Endodermal cell (in vitro differentiated cells): ENCODE measurements at regions not wholly inside any gene's neighbourhood (a gene's known extent, or its start where the extent isn't known, plus 50 kb on each side); places are given as distances from the start of the nearest gene placed in this dataset.
"Not testable (repeated sequence)": the region's sequence is repeated elsewhere in the genome, so short reads cannot be mapped to it uniquely, and the experiment has no call there.

ENCODE experiments used
- DNase-seq: peaks from one replicate; pipeline ENCODE4 v3.0.0-alpha.2; 2017
- H3K27ac ChIP-seq: 2 replicates; pipeline ENCODE4 v1.5.1; 2013; ENCODE audit warnings: mild to moderate bottlenecking, low read depth, low read length, moderate library complexity
- H3K27me3 ChIP-seq: 2 replicates; pipeline ENCODE4 v1.6.1; 2013; ENCODE audit warnings: mild to moderate bottlenecking, low read length, moderate library complexity; ENCODE audit not compliant: insufficient read depth, control insufficient read depth, poor library complexity, severe bottlenecking
- H3K36me3 ChIP-seq: 2 replicates; pipeline ENCODE4 v1.7.0; 2013; ENCODE audit warnings: mild to moderate bottlenecking, low read length, moderate library complexity; ENCODE audit not compliant: control insufficient read depth, insufficient read depth
- H3K4me1 ChIP-seq: one replicate; pipeline ENCODE4 v1.7.0; 2013; ENCODE audit warnings: low read length; ENCODE audit not compliant: control insufficient read depth, insufficient read depth
- H3K4me3 ChIP-seq: 2 replicates; pipeline ENCODE4 v1.5.1; 2013; ENCODE audit warnings: mild to moderate bottlenecking, low read length, moderate library complexity
- H3K9ac ChIP-seq: 2 replicates; pipeline ENCODE4 v1.6.1; 2013; ENCODE audit warnings: mild to moderate bottlenecking, low read length, moderate library complexity; ENCODE audit not compliant: poor library complexity, severe bottlenecking; ENCODE audit errors: extremely low read depth
- H3K9me3 ChIP-seq: 2 replicates; pipeline ENCODE4 v1.6.1; 2013; ENCODE audit warnings: mild to moderate bottlenecking, low read length, moderate library complexity; ENCODE audit not compliant: control insufficient read depth
- H3K27ac Mint-ChIP-seq: 2 replicates; pipeline ENCODE4 v1.8.0; 2020; ENCODE audit warnings: mixed read lengths
- H3K27me3 Mint-ChIP-seq: 2 replicates; pipeline ENCODE4 v1.8.0; 2021; ENCODE audit warnings: mild to moderate bottlenecking, mixed read lengths; ENCODE audit not compliant: insufficient read depth
- H3K36me3 Mint-ChIP-seq: 2 replicates; pipeline ENCODE4 v1.8.0; 2020; ENCODE audit warnings: low read depth, mixed read lengths
- H3K4me1 Mint-ChIP-seq: 2 replicates; pipeline ENCODE4 v1.8.0; 2020; ENCODE audit warnings: mixed read lengths
- H3K4me3 Mint-ChIP-seq: 2 replicates; pipeline ENCODE4 v1.8.0; 2020; ENCODE audit warnings: mild to moderate bottlenecking, moderate library complexity, mixed read lengths
- H3K9me3 Mint-ChIP-seq: 2 replicates; pipeline ENCODE4 v1.8.0; 2020; ENCODE audit warnings: mild to moderate bottlenecking, mixed read lengths
- WGBS, 2 experiments: methylation state at CpG; one replicate each; pipeline versions ENCODE4 v1.1.5 to v1.1.7; 2013; ENCODE audit warnings: missing lambda C conversion rate in 2 of 2, mixed read lengths in 1 of 2; ENCODE audit not compliant: insufficient coverage in 1 of 2, insufficient read length in 1 of 2; 5-methylcytosine and 5-hydroxymethylcytosine counted together
- TF ChIP-seq, protein P1 (sequence below): fragments of 200-600 bp; sonication (generic); conservative IDR thresholded peaks from 2 replicates; pipeline ENCODE4 v1.5.0; 2021; ENCODE audit warnings: antibody characterized with exemption, mild to moderate bottlenecking

DNA sequence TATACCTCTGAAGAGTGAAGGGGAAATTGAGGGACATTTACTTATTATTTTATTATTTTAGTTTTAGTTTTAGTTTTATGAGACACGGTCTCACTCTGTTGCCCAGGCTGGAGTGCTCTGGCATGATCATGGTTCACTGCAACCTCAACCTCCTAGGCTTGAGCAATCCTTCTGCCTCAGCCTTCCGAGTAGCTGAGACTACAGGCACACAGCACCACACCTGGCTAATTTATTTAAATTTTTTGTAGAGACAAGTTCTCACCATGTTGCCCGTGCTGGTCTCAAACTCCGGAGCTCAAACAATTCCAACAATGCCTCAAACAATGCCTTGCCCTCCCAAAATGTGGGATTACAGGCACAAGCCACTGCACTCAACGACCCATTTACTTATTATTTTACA, 68.4 kb upstream of the BMP2K start:
- Histone ChIP-seq H3K36me3 (no peaks in the 10 kb centered on the region), H3K9me3 (peaks cover 32% of the 10 kb centered on the region), H3K4me1 (no peaks in the 10 kb centered on the region), H3K27me3 (no peaks in the 10 kb centered on the region), H3K27ac (no peak overlapping the region), H3K9ac (no peak overlapping the region), H3K4me3 (no peak overlapping the region)
- Mint-ChIP-seq H3K27ac (no peak overlapping the region), H3K4me1 (peaks cover 26% of the 10 kb centered on the region), H3K9me3 (peaks cover 20% of the 10 kb centered on the region), H3K27me3 (no peaks in the 10 kb centered on the region), H3K4me3 (no peak overlapping the region), H3K36me3 (no peaks in the 10 kb centered on the region)
- WGBS, 2 experiments = 73 to 85% methylated on average over 3 to 5 of the region's 5 CpGs
- TF ChIP-seq, protein P1, sequence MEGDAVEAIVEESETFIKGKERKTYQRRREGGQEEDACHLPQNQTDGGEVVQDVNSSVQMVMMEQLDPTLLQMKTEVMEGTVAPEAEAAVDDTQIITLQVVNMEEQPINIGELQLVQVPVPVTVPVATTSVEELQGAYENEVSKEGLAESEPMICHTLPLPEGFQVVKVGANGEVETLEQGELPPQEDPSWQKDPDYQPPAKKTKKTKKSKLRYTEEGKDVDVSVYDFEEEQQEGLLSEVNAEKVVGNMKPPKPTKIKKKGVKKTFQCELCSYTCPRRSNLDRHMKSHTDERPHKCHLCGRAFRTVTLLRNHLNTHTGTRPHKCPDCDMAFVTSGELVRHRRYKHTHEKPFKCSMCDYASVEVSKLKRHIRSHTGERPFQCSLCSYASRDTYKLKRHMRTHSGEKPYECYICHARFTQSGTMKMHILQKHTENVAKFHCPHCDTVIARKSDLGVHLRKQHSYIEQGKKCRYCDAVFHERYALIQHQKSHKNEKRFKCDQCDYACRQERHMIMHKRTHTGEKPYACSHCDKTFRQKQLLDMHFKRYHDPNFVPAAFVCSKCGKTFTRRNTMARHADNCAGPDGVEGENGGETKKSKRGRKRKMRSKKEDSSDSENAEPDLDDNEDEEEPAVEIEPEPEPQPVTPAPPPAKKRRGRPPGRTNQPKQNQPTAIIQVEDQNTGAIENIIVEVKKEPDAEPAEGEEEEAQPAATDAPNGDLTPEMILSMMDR = no peak
- DNase-seq = peak; percentile 55

DNA sequence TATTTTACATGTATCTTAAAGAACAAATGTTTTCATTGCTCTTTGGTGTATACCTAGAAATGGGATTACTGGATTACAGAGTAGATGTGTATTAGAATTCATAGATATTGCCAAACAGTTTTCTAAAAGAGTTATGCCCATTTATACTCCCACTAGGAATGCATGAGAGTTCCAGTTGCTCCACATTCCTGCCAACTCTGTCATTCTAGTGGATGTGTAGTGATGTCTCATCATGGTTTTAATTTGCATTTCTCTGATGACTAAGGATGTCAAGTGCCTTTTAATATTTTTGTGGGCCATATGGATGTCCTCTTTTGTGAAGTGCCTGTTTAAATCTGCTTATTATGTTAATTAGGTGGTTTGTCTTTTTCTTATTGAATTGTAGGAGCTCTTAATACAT, 65.6 kb upstream of the BMP2K start:
- no peaks in the 10 kb centered on the region for H3K36me3 ChIP-seq
- TF ChIP-seq, protein P1 = no peak

DNA sequence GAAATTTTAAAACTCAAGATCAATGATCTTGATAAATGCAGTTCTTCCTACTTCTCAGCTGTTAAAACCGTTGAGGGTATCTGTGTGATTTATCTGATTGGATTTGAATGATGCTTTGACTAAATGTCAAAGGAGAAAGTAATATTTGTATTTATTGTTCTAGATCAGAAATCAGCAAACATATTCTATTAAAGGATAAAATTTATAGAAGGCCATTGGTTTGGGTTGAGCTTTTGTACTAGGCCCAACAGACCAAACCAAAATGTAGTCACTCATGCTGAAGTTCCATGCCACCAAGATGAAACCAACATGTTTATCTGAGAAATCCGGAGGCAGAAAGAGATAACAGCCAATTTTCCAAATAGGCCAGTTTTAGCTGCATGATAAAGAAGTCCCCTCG, 64.5 kb upstream of the BMP2K start:
- Histone ChIP-seq H3K4me3 (no peak overlapping the region), H3K4me1 (no peaks in the 10 kb centered on the region), H3K36me3 (no peaks in the 10 kb centered on the region), H3K27me3 (no peaks in the 10 kb centered on the region), H3K9me3 (peaks cover 18% of the 10 kb centered on the region), H3K27ac (no peak overlapping the region), H3K9ac (no peak overlapping the region)
- 84 to 90% methylated on average over 3 of the region's 3 CpGs for WGBS, 2 experiments
- Mint-ChIP-seq H3K27ac (no peak overlapping the region), H3K27me3 (peaks cover 4% of the 10 kb centered on the region), H3K9me3 (peaks cover 9% of the 10 kb centered on the region), H3K36me3 (no peaks in the 10 kb centered on the region), H3K4me3 (no peak overlapping the region), H3K4me1 (peaks cover 32% of the 10 kb centered on the region)
- TF ChIP-seq, protein P1 = no peak
- no peak for DNase-seq

More for the DNA sequence above, 65.6 kb upstream of the BMP2K start:
- Histone ChIP-seq H3K27ac (no peak overlapping the region), H3K4me1 (no peaks in the 10 kb centered on the region), H3K4me3 (no peak overlapping the region), H3K27me3 (no peaks in the 10 kb centered on the region), H3K9me3 (peaks cover 18% of the 10 kb centered on the region), H3K9ac (no peak overlapping the region)
- DNase-seq = no peak
- Mint-ChIP-seq H3K27me3 (peaks cover 4% of the 10 kb centered on the region), H3K4me3 (no peak overlapping the region), H3K9me3 (peaks cover 9% of the 10 kb centered on the region), H3K36me3 (no peaks in the 10 kb centered on the region), H3K4me1 (peaks cover 35% of the 10 kb centered on the region), H3K27ac (no peak overlapping the region)

DNA sequence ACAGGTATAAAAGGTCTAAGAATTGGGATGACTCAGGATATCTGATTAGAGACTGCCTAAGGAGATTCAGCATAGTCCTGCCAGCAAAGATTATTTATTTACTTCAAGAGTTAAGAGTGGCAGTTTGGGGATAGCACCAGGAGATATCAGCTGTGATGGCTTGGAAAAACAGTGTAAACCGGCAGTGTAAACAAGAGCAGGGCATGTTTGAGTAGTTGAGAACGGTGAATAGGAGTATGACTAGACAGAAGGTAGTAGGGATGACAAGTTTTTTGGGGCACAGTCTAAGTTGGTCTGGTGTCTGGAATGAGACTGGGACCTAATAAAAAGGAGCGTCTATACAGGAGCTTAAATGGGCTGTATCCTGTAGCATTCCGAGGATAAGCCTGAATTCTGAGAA, 61.6 kb upstream of the BMP2K start:
- H3K4me1 Mint-ChIP-seq = peaks cover 34% of the 10 kb centered on the region
- not testable (repeated sequence) for H3K4me3 ChIP-seq, H3K9ac ChIP-seq, DNase-seq, H3K4me1 ChIP-seq, H3K36me3 ChIP-seq, H3K36me3 Mint-ChIP-seq, H3K27me3 ChIP-seq, H3K27me3 Mint-ChIP-seq, H3K27ac ChIP-seq
- peak overlapping the region; percentile 21 for H3K4me3 Mint-ChIP-seq
- peaks cover 23% of the 10 kb centered on the region for H3K9me3 ChIP-seq
- peak overlapping the region; percentile 64 for H3K27ac Mint-ChIP-seq
- peaks cover 25% of the 10 kb centered on the region for H3K9me3 Mint-ChIP-seq
- 72 to 93% methylated on average over 2 to 4 of the region's 4 CpGs for WGBS, 2 experiments

DNA sequence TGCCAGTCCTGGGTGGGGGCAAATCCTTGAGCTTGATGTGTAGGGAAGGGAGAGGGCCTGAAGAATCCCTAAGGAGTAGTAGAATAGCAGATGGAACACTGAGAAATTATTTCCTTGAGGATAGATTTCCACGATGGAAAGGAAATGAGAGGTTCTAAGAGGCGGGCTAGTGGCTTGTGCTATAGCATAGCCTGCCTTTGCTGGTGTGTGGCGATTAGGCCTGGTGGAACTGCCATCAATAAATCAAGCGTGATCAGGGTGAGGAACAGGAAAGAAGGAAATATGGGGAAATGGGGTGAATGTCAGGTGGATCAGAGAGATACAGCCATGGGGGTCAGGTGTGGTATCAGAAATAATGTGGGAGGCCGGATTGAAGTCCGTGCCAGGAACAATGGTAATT, 60.8 kb upstream of the BMP2K start:
- Mint-ChIP-seq H3K4me1 (peaks cover 37% of the 10 kb centered on the region), H3K9me3 (peaks cover 28% of the 10 kb centered on the region)
- not testable (repeated sequence) for H3K27ac ChIP-seq, H3K9ac ChIP-seq, H3K27me3 ChIP-seq, H3K36me3 ChIP-seq, H3K4me3 Mint-ChIP-seq, H3K36me3 Mint-ChIP-seq, H3K27me3 Mint-ChIP-seq, H3K4me3 ChIP-seq, DNase-seq, H3K4me1 ChIP-seq, H3K27ac Mint-ChIP-seq
- peaks cover 16% of the 10 kb centered on the region for H3K9me3 ChIP-seq
- WGBS, 2 experiments = 95% methylated on average over 2 of the region's 6 CpGs; no CpG with 5 or more reads in 1 of the 2 experiments
